ENCODE measurements at regions not wholly inside any gene's neighbourhood (a gene's known extent, or its start where the extent isn't known, plus 50 kb on each side); places are given as distances from the start of the nearest gene placed in this dataset.

- TF ChIP-seq, protein P1, sequence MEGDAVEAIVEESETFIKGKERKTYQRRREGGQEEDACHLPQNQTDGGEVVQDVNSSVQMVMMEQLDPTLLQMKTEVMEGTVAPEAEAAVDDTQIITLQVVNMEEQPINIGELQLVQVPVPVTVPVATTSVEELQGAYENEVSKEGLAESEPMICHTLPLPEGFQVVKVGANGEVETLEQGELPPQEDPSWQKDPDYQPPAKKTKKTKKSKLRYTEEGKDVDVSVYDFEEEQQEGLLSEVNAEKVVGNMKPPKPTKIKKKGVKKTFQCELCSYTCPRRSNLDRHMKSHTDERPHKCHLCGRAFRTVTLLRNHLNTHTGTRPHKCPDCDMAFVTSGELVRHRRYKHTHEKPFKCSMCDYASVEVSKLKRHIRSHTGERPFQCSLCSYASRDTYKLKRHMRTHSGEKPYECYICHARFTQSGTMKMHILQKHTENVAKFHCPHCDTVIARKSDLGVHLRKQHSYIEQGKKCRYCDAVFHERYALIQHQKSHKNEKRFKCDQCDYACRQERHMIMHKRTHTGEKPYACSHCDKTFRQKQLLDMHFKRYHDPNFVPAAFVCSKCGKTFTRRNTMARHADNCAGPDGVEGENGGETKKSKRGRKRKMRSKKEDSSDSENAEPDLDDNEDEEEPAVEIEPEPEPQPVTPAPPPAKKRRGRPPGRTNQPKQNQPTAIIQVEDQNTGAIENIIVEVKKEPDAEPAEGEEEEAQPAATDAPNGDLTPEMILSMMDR (IDR thresholded peaks at IDR 0.05; ENCODE audit: extremely low read depth in 1 of 2, insufficient read depth in 1 of 2, low read depth in 1 of 2, low read length in 2 of 2) = no peak
- TF ChIP-seq POLR2A (IDR thresholded peaks at IDR 0.05; ENCODE audit: low read depth, low read length) = no peak
- TF ChIP-seq EZH2 (IDR thresholded peaks at IDR 0.05; ENCODE audit: borderline replicate concordance, low read depth, low read length, severe bottlenecking) = no peak
- no peak for TF ChIP-seq JUN (IDR thresholded peaks at IDR 0.05; ENCODE audit: borderline replicate concordance, insufficient read depth, insufficient read length, low read depth)
- no peak for TF ChIP-seq FOS (IDR thresholded peaks at IDR 0.05; ENCODE audit: borderline replicate concordance, insufficient read depth, low read length)
- TF ChIP-seq POLR2AphosphoS5 (IDR thresholded peaks at IDR 0.05; ENCODE audit: insufficient read depth, low read depth, low read length) = no peak
- TF ChIP-seq GATA2 (IDR thresholded peaks at IDR 0.05; ENCODE audit: insufficient read depth, insufficient read length, low read depth, low read length) = no peak
Observed at GRCh38 chr6:102670735-102671134, 1277.2 kb downstream of the GRIK2 start.

Data from endothelial cell of umbilical vein (primary cell).